ENCODE measurements at regions not wholly inside any gene's neighbourhood (a gene's known extent, or its start where the extent isn't known, plus 50 kb on each side); places are given as distances from the start of the nearest gene placed in this dataset.

DNA sequence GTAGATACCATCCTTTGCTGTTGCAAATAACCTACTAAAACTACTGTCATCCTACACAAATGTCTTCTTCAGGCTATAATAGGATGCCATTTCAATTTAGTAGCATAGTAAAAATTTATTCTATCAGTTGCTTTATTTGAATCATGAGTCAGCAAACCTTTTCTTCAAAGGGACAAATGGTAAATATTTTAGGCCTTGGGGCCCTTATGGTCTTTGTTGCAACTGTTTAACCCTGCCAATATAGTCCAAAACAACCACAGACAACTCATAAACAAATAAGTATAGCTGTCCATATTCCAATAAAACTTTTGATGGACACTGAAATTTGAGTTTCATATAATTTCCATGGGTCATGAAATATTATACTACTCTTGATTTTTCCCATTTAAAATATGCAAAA, 54.0 kb upstream of the CCBE1 start:
- no peak overlapping the region for H3K27ac ChIP-seq

GRCh38 chr18:59748628-59749360, 51.6 kb upstream of the CCBE1 start:
- 78 to 91% (median 85%) methylated on average over 2 of the region's 2 CpGs for WGBS, 5 donors
- TF ChIP-seq POLR2A (IDR thresholded peaks at IDR 0.05), result no peak
- no peak for TF ChIP-seq CTCF (IDR thresholded peaks at IDR 0.05 in 8 of 11, conservative IDR thresholded peaks at IDR 0.05 in 3 of 11)
- no peak for TF ChIP-seq POLR2AphosphoS5 (IDR thresholded peaks at IDR 0.05)
- Histone ChIP-seq H3K27me3 (replicated peaks in 1 of 7) (no peaks in the 10 kb centered on the region), H3K4me1 (no peaks in the 10 kb centered on the region), H3K27ac (no peak overlapping the region), H3K36me3 (no peaks in the 10 kb centered on the region), H3K4me3 (no peak overlapping the region), H3K9me3 (peaks cover 0 to 3% (median 0%) of the 10 kb centered on the region in 8 donors)
- intact Hi-C loops (cut with DNase I; ENCODE audit: low total_unique reads), result no loop called here
- no peak for DNase-seq

More for the DNA sequence above, 54.0 kb upstream of the CCBE1 start:
- H3K4me1 ChIP-seq, result no peaks in the 10 kb centered on the region
- peaks cover 0 to 3% (median 0%) of the 10 kb centered on the region in 8 donors for H3K9me3 ChIP-seq
- no peaks in the 10 kb centered on the region for H3K27me3 ChIP-seq (replicated peaks in 1 of 7)
- DNase-seq, result no peak
- H3K36me3 ChIP-seq, result no peaks in the 10 kb centered on the region
- no peak for TF ChIP-seq CTCF (IDR thresholded peaks at IDR 0.05 in 8 of 11, conservative IDR thresholded peaks at IDR 0.05 in 3 of 11)
- TF ChIP-seq POLR2AphosphoS5 (IDR thresholded peaks at IDR 0.05), result no peak
- TF ChIP-seq POLR2A (IDR thresholded peaks at IDR 0.05), result no peak
- intact Hi-C loops (cut with DNase I; ENCODE audit: low total_unique reads), result no loop called here
- H3K4me3 ChIP-seq, result no peak overlapping the region

Measured in spleen (tissue), 11 donors.